ENCODE measurements at regions not wholly inside any gene's neighbourhood (a gene's known extent, or its start where the extent isn't known, plus 50 kb on each side); places are given as distances from the start of the nearest gene placed in this dataset.
A peak's percentile ranks its signal among the peaks of the same experiment; 100 is the strongest.

DNA sequence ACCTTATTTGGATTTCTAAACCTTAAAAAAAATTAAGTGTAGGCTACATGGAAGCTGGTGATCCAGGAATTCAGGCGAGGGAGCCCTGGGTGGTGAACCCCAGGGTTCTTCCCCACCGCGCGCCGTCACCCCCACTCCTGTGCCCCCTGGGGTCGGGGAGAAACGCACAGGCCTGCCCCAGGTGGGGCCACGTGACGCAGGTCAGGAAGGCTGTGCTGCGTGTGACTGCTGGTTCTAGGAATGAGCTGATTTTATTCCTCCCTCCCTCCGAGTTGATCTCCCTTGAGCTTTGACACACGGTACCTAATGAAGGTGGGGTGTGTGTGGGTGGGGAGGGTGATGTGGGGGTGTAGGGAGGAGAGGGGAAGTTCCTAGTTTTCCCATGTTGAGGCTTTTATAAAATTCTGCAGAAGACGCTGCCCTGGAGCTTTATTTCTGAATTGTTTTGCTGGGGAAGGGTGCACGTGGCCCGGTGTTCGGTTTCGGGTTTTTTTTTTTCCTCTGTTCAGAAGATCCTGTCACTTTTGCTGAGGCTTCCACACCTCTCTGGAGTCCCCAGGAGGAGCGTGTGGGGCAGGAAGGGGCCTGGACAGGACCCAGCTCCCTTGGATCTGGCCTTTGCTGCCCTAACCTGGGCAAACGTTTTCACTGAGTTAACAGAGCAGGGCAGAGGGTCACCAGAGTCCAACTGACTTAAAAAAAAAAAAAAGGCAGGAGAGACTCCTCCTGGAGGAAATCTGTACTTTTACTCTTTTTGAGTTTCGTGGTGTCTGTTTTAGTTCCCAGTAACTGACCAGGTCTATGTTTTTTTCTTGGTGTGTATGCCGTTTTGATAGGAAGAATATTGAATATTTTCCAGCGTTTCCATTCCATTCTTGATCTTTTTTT, 55.8 kb upstream of the GSE1 start (continued):
- TF ChIP-seq PLSCR1 (CRISPR knock-in tag; IDR thresholded peaks at IDR 0.05; ENCODE audit: borderline replicate concordance) (no peak), GATAD2A (CRISPR knock-in tag; IDR thresholded peaks at IDR 0.05) (no peak), ZFP82 (CRISPR knock-in tag; IDR thresholded peaks at IDR 0.05; ENCODE audit: borderline replicate concordance) (no peak), NFKB2 (CRISPR knock-in tag; IDR thresholded peaks at IDR 0.05; ENCODE audit: borderline replicate concordance) (peak; percentile 32; the same call in 1 of the 2 replicates), SCMH1 (CRISPR knock-in tag; IDR thresholded peaks at IDR 0.05; ENCODE audit: borderline replicate concordance) (no peak), STAG1 (CRISPR knock-in tag; IDR thresholded peaks at IDR 0.05) (peak; percentile 59), KMT2A (CRISPR knock-in tag; IDR thresholded peaks at IDR 0.05) (0 out of 2 replicates have a peak, but pooled peaks have one; percentile 5), ATF1 (CRISPR knock-in tag; IDR thresholded peaks at IDR 0.05) (no peak), ZNF674 (CRISPR knock-in tag; IDR thresholded peaks at IDR 0.05; ENCODE audit: low read depth) (no peak), BORCS8-MEF2B (CRISPR knock-in tag; IDR thresholded peaks at IDR 0.05) (no peak), ZNF256 (CRISPR knock-in tag; conservative IDR thresholded peaks at IDR 0.05) (no peak), ZSCAN29 (CRISPR knock-in tag; conservative IDR thresholded peaks at IDR 0.05) (no peak)
- TF ChIP-seq, protein P1, sequence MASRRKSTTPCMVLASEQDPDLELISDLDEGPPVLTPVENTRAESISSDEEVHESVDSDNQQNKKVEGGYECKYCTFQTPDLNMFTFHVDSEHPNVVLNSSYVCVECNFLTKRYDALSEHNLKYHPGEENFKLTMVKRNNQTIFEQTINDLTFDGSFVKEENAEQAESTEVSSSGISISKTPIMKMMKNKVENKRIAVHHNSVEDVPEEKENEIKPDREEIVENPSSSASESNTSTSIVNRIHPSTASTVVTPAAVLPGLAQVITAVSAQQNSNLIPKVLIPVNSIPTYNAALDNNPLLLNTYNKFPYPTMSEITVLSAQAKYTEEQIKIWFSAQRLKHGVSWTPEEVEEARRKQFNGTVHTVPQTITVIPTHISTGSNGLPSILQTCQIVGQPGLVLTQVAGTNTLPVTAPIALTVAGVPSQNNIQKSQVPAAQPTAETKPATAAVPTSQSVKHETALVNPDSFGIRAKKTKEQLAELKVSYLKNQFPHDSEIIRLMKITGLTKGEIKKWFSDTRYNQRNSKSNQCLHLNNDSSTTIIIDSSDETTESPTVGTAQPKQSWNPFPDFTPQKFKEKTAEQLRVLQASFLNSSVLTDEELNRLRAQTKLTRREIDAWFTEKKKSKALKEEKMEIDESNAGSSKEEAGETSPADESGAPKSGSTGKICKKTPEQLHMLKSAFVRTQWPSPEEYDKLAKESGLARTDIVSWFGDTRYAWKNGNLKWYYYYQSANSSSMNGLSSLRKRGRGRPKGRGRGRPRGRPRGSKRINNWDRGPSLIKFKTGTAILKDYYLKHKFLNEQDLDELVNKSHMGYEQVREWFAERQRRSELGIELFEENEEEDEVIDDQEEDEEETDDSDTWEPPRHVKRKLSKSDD (CRISPR knock-in tag; IDR thresholded peaks at IDR 0.05; ENCODE audit: low read depth) = no peak
